A673 (cell line): ENCODE measurements at regions not wholly inside any gene's neighbourhood (a gene's known extent, or its start where the extent isn't known, plus 50 kb on each side); places are given as distances from the start of the nearest gene placed in this dataset.
"Not testable (repeated sequence)": the region's sequence is repeated elsewhere in the genome, so short reads cannot be mapped to it uniquely, and the experiment has no call there.

ENCODE experiments used
- BruUV-seq: library from RNA; stranded (reverse); fragments of 400-500 nt; replicated peaks from 2 replicates; lab custom pipeline; 2021; lab: Mats Ljungman, UMichigan
- CTCF ChIA-PET: fragments of 300-600 bp; sonication (Branson Sonifier 250); formaldehyde crosslinking; loops from one replicate; lab custom pipeline; 2022; ENCODE audit warnings: antibody characterized with exemption; lab: Charles Lee
- POLR2A ChIA-PET: fragments of 300-600 bp; sonication (Branson Sonifier 250); formaldehyde crosslinking; loops from one replicate; lab custom pipeline; 2022; ENCODE audit warnings: antibody characterized with exemption; ENCODE audit not compliant: low non-redundant PET; lab: Charles Lee
- DNase-seq: peaks from one replicate; pipeline ENCODE4 v3.0.0-alpha.2; 2015; ENCODE audit warnings: low spot score
- H3K27ac ChIP-seq: fragments of 200-600 bp; sonication (generic); 2 replicates; pipeline ENCODE4 v1.5.1; 2016; ENCODE audit warnings: mixed run types, low read depth, mild to moderate bottlenecking, mixed read lengths, antibody characterized with exemption, low read length; ENCODE audit not compliant: poor library complexity, severe bottlenecking
- H3K27me3 ChIP-seq: fragments of 200-600 bp; sonication (generic); replicated peaks from 2 replicates; pipeline ENCODE4 v1.6.1; 2017; ENCODE audit warnings: mixed run types, low read depth, mild to moderate bottlenecking, mixed read lengths, antibody characterized with exemption, low read length; ENCODE audit not compliant: insufficient read depth, poor library complexity
- H3K36me3 ChIP-seq: fragments of 200-600 bp; sonication (generic); 2 replicates; pipeline ENCODE4 v1.6.1; 2016; ENCODE audit warnings: mixed run types, mild to moderate bottlenecking, mixed read lengths, antibody characterized with exemption, low read length; ENCODE audit not compliant: insufficient read depth, poor library complexity, severe bottlenecking
- H3K4me1 ChIP-seq: fragments of 200-600 bp; sonication (generic); 2 replicates; pipeline ENCODE4 v1.6.1; 2017; ENCODE audit warnings: mixed run types, mild to moderate bottlenecking, mixed read lengths, antibody characterized with exemption, low read length; ENCODE audit not compliant: insufficient read depth, poor library complexity, severe bottlenecking
- H3K4me3 ChIP-seq: fragments of 200-600 bp; sonication (generic); 2 replicates; pipeline ENCODE4 v1.5.1; 2016; ENCODE audit warnings: low read depth, mixed run types, mild to moderate bottlenecking, mixed read lengths, low read length; ENCODE audit not compliant: poor library complexity, severe bottlenecking
- H3K9me3 ChIP-seq: fragments of 200-600 bp; sonication (generic); 2 replicates; pipeline ENCODE4 v1.6.1; 2016; ENCODE audit warnings: mixed run types, low read depth, mild to moderate bottlenecking, mixed read lengths, antibody characterized with exemption, low read length; ENCODE audit not compliant: poor library complexity, severe bottlenecking
- CTCF ChIP-seq: fragments of 300-800, 200-600 bp; sonication (generic); conservative IDR thresholded peaks from 2 replicates; pipeline ENCODE4 v1.5.1; 2017; ENCODE audit warnings: low read depth, mild to moderate bottlenecking, antibody characterized with exemption, low read length, moderate library complexity, mixed read lengths
- EZH2 ChIP-seq: fragments of 200-600 bp; sonication (generic); IDR thresholded peaks from 2 replicates; pipeline ENCODE4 v1.6.1; 2017; ENCODE audit warnings: borderline replicate concordance, low read depth, mild to moderate bottlenecking, mixed read lengths, antibody characterized with exemption, low read length; ENCODE audit not compliant: poor library complexity, severe bottlenecking
- intact Hi-C: fragments of 100-400 bp; cut with micrococcal nuclease; formaldehyde crosslinking; loops from one replicate; pipeline ENCODE4 v1.10.0; 2022; ENCODE audit not compliant: unreplicated experiment

DNA sequence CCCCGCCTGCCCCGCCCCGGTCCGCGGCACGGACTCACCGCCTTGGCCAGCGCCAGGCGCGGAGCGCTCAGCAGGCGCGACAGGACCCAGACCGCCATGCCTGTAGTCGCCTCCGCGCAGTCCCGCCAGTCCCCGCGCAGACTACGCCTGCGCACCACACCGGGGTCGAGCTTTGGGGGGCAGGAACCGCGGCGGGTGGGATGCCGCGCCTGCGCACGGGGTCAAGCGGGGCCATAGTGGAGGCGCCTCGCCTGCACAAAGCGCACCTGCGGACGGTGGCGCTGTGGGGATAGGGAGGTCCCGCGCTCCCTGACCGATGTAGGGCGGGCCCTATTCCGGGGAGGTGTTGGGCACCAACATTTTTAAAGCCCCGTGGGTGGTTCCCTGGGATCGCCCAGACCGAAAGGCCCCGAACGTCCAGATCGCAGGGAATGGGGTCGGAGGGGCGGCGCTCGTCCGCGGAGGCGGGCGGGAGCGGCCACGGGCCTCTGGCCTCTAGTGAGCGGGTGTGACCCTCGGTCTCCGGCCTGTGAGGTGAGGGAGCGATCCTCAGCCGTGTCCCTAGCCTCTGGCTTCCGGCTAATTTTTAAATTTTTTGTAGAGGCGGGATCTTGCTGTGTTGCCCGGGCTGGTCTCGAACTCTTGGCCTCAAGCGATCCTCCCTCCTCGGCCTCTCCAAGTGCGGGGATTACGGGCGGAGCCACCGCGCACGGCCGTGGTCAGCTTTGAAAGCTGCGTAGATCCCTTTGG lies 70.8 kb upstream of the LPCAT1 start:
- ChIA-PET CTCF (interaction anchor here (0.6 kb wide), 1 partner anchor 217 kb away, joined by 9 read pairs; no protein-coding TSS in a partner anchor), POLR2A (interaction anchor here (0.6 to 0.7 kb wide), 3 partner anchors 24 to 386 kb away, joined by 3 to 11 read pairs (median 11); no protein-coding TSS in a partner anchor)
- Histone ChIP-seq H3K4me3 (peak overlapping the region; percentile 58), H3K9me3 (no peaks in the 10 kb centered on the region), H3K27me3 (no peaks in the 10 kb centered on the region), H3K4me1 (no peaks in the 10 kb centered on the region), H3K27ac (peak overlapping the region; percentile 60), H3K36me3 (no peaks in the 10 kb centered on the region)
- peak; percentile 87 for DNase-seq
- intact Hi-C loops, result no loop called here
- no TSS peak for BruUV-seq
- TF ChIP-seq EZH2 (no peak), CTCF (peak; percentile 63)

- no TSS peak for BruUV-seq
- peaks cover 4% of the 10 kb centered on the region for H3K36me3 ChIP-seq
- no peaks in the 10 kb centered on the region for H3K27me3 ChIP-seq
- DNase-seq, result no peak
- H3K9me3 ChIP-seq, result no peaks in the 10 kb centered on the region
- H3K4me3 ChIP-seq, result peak overlapping the region; percentile 58
- CTCF ChIA-PET, result interaction anchor here (0.6 kb wide), 1 partner anchor 217 kb away, joined by 9 read pairs; no protein-coding TSS in a partner anchor
- H3K27ac ChIP-seq, result peak overlapping the region; percentile 60
- POLR2A ChIA-PET, result interaction anchor here (0.6 to 0.7 kb wide), 3 partner anchors 25 to 385 kb away, joined by 3 to 11 read pairs (median 11); no protein-coding TSS in a partner anchor
- TF ChIP-seq EZH2 (no peak), CTCF (no peak)
- intact Hi-C loops, result no loop called here
- H3K4me1 ChIP-seq, result no peaks in the 10 kb centered on the region
Measured at GRCh38 chr5:1593903-1594356, 70.2 kb upstream of the LPCAT1 start.

DNA sequence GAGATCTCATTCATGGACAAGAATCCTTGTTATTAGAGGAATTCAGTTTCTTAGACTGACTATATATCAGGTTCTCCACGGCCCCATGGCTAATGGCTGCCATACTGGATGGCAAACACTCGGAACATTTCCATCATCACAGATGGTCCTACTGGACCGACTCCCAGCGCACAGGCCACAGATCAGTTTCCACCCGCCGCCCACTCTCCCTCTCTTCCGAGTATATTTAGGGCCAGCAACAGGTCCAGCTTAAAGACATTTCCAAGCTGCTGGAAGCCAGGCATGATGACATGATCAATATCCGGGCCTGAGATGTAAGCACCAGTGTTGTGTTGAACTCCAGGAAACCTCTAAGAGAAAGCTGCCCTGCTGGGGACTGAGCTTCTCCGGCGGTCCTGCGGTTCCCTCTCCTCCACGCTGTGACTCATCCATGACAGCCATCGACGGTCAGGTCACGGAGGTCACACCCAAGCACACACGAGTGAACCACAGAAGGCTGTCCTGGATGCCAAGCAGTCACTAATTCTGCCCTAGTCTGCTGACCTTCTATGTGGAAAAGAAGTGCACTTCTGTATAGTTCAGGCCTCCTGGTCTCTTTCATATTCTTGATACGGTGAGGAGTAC lies 64.4 kb upstream of the LPCAT1 start:
- intact Hi-C loops, result not testable (repeated sequence)

GRCh38 chr5:1583081-1583875 lies 59.5 kb upstream of the LPCAT1 start:
- H3K27me3 ChIP-seq, H3K9me3 ChIP-seq, BruUV-seq, POLR2A ChIA-PET, H3K4me3 ChIP-seq, intact Hi-C loops: not testable (repeated sequence)
- DNase-seq, result peak; percentile 73
- CTCF ChIA-PET, result interaction anchor here (0.6 kb wide), 1 partner anchor 571 kb away, joined by 3 read pairs; no protein-coding TSS in a partner anchor
- peak overlapping the region; percentile 49 for H3K27ac ChIP-seq
- peaks cover 10% of the 10 kb centered on the region for H3K4me1 ChIP-seq
- peaks cover 15% of the 10 kb centered on the region for H3K36me3 ChIP-seq

More for the DNA sequence above, 64.4 kb upstream of the LPCAT1 start:
- CTCF ChIA-PET, H3K9me3 ChIP-seq, BruUV-seq, H3K27ac ChIP-seq, DNase-seq, POLR2A ChIA-PET, H3K27me3 ChIP-seq, H3K4me3 ChIP-seq: not testable (repeated sequence)
- Histone ChIP-seq H3K4me1 (peaks cover 10% of the 10 kb centered on the region), H3K36me3 (peaks cover 24% of the 10 kb centered on the region)

GRCh38 chr5:1579389-1579788 lies 55.6 kb upstream of the LPCAT1 start:
- H3K27me3 ChIP-seq, DNase-seq, POLR2A ChIA-PET, intact Hi-C loops, H3K27ac ChIP-seq, H3K4me3 ChIP-seq, CTCF ChIA-PET, H3K9me3 ChIP-seq, H3K36me3 ChIP-seq, BruUV-seq: not testable (repeated sequence)
- H3K4me1 ChIP-seq, result peaks cover 10% of the 10 kb centered on the region
